GM20000 (cell line): ENCODE measurements at regions not wholly inside any gene's neighbourhood (a gene's known extent, or its start where the extent isn't known, plus 50 kb on each side); places are given as distances from the start of the nearest gene placed in this dataset.

Experiments
- DNase-seq: peaks from one replicate; pipeline ENCODE4 v3.0.0; 2012; ENCODE audit warnings: low spot score
- TF ChIP-seq, protein P1 (sequence below): IDR thresholded peaks from 2 replicates; pipeline ENCODE4 v1.5.1; 2012; ENCODE audit warnings: mild to moderate bottlenecking, control low read depth; ENCODE audit errors: extremely low read depth, missing control alignments

DNA sequence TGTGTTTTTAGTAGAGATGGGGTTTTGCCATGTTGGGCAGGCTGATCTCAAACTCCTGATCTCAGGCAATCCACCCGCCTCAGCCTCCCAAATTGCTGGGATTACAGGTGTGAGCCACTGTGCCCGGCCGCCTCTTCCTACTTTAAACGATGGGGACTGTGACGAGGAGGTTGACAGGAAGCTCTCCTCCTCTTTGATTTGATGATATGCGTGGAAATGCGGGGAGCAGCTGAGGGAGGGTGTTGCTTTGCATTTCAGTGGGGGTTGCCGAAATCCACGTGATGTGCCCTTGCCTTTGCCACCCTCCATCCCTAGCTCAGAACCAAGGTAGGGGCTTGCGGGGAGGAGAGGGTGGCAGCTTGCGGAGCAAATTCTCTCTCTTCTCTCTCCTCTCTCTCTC is 189.6 kb downstream of the AACS start:
- TF ChIP-seq, protein P1, sequence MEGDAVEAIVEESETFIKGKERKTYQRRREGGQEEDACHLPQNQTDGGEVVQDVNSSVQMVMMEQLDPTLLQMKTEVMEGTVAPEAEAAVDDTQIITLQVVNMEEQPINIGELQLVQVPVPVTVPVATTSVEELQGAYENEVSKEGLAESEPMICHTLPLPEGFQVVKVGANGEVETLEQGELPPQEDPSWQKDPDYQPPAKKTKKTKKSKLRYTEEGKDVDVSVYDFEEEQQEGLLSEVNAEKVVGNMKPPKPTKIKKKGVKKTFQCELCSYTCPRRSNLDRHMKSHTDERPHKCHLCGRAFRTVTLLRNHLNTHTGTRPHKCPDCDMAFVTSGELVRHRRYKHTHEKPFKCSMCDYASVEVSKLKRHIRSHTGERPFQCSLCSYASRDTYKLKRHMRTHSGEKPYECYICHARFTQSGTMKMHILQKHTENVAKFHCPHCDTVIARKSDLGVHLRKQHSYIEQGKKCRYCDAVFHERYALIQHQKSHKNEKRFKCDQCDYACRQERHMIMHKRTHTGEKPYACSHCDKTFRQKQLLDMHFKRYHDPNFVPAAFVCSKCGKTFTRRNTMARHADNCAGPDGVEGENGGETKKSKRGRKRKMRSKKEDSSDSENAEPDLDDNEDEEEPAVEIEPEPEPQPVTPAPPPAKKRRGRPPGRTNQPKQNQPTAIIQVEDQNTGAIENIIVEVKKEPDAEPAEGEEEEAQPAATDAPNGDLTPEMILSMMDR = no peak
- no peak for DNase-seq

DNA sequence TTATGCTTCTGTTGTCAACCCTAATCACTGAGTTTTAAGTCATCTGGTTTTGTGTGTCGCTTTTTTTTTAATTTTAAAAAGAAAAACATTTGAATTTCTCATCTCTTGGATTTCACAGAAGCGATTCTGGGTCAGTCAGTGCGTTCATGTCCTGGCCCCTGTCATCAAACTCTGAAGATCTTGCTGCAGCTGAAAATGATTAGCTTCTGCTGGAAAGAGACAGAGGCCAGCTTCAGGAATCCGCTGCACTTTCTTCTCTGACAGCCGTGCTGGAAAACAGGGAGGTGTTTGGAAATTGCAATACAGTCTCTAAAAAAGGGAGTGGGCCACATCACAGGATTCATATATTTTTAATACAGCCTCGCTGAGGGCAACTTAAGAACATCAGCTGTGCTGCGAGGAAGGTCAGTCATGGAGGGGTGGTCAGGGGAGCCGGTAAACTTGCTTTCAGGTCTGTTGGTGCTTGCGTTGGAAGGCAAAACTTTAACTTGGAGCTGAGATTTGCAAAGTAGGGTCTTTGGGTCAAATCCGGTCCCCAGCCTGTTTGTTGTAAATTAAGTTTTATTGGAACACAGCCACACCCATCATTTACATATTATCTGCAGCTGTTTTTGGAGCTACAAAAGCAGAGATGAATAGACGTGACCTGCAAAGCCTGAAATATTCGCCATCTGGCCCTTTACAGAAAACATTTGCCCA is 190.8 kb downstream of the AACS start:
- TF ChIP-seq, protein P1 = no peak
- DNase-seq = no peak

DNA sequence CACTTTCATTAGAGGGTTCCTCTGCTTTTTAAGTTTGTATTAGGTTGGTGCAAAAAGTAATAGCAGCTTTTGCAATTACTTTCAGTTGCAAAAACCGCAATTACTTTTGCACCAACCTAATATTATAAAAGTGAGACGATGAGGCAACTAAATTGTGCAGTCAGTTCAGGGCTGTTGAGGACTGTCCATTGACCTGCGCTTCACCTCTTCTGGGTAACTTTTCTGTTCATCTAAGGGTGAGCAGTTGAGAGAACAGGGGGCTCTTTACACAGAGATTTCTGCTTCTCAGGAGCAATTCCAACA is 191.3 kb downstream of the AACS start:
- TF ChIP-seq, protein P1 = no peak
- no peak for DNase-seq

DNA sequence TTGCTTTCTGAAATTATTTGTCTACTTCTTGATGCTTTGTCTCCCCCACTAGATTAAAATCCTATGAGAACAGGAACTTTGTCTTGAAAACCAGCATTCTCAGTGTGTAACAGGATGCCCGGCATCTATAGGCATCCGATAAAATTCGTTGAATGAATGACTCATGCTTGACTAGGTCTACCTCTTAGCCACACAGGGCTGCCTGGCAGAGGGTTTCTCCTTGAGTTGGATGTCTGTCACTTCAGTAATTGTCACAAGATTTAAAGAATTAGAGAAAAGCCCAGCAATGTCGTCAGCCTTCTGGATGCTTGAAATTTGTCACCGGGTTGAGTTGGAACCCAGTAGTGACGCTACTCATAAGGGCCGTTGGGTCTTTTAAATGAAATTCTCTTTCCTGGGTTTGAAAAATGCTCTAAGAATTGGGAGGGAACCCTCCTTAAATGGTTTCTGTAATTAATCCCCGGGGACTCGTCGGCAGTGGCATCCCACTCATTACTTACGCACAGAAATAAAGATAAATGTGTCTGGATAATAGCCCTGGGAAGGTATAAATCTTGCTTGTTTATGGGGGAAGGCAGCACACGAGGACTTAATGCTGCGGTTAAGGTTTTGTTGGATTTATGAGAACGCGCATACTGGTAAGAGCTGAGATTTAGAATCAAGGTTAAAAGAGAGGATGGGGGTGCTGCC is 194.1 kb downstream of the AACS start:
- no peak for DNase-seq
- TF ChIP-seq, protein P1 = no peak

DNA sequence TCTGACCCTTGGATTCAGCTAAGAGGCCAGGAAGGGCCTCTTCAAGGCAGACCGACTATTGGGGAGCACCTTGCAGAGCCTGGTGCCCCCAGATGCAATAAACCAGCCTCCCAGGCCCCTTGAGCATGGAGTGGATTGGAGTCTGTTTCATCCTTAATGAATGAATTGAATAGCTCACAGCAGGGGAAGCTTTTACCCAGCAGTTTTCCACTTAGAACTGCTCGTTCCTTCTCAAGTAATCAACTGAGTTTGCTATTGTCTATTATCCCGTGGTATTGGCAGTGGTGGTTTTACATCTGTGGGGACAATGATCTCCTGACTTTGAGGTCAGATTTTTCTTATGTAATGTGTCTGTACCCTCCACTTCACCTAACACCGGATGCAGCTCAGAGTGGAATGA is 197.6 kb downstream of the AACS start:
- TF ChIP-seq, protein P1 = no peak
- no peak for DNase-seq

DNA sequence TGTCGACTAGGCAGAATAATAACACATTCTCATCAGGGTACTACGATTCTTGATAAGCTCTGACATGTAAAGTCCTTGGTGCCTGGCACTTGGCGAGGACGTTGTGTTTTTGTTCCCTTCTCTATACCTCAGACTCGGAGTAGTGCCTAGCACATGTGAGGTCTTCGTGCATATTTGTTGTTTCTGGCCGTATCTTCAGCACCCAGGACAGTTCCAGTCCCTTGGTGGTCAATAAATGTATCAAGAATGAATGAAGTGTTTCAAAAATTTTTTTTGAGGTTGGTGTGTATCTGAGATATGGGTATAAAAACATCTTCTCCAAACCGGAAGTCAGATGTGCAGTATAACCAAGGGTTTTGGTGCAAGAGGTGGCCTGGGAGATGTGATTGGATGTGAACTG is 198.2 kb downstream of the AACS start:
- no peak for DNase-seq
- TF ChIP-seq, protein P1 = no peak

DNA sequence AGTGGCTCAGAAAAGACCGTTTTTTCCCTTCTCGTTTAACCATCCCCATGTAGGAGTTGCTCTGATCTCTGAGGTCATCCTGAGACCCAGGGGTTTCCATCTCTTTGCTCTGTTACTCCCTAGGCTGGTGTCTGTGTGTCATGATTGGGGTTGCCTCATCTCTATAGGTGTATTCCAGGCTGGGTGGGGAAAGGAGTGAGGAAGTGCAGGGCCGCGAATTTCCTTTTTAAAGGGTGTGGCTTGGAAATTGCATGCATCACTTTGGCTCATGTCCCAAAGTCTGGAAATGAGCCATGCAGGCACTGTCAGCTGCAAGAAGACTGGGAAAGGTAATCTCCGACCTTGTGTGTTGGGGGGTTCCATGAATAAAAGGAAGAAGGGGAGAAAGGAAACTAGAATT is 201.9 kb downstream of the AACS start:
- TF ChIP-seq, protein P1 = no peak
- DNase-seq = no peak
